Sigmoid colon (tissue), 4 donors: ENCODE measurements at regions not wholly inside any gene's neighbourhood (a gene's known extent, or its start where the extent isn't known, plus 50 kb on each side); places are given as distances from the start of the nearest gene placed in this dataset.

Experiments used
- CTCF ChIP-seq, 4 experiments: fragments of 450-650 bp in 3 of 4; fragments of 200-600 bp in 1 of 4; IDR thresholded peaks; one replicate each; pipeline ENCODE4 v1.5.1; 2016 to 2019; ENCODE audit warnings: antibody characterized with exemption in 4 of 4, mild to moderate bottlenecking in 3 of 4, moderate library complexity in 2 of 4
- POLR2A ChIP-seq, 2 donors: fragments of 450-650 bp; IDR thresholded peaks; one replicate each; pipeline ENCODE4 v1.6.1; 2016; ENCODE audit warnings: antibody characterized with exemption in 2 of 2, mild to moderate bottlenecking in 2 of 2, moderate library complexity in 2 of 2
- POLR2AphosphoS5 ChIP-seq, 4 donors: sonication (generic); formaldehyde crosslinking; IDR thresholded peaks; one replicate each; pipeline ENCODE4 v1.6.1; 2017; ENCODE audit warnings: antibody characterized with exemption in 4 of 4

GRCh38 chr16:87016046-87017035 lies 300.9 kb downstream of the C16orf95 start:
- no peak for TF ChIP-seq CTCF (IDR thresholded peaks at IDR 0.05)
- TF ChIP-seq POLR2A (IDR thresholded peaks at IDR 0.05) = no peak
- TF ChIP-seq POLR2AphosphoS5 (IDR thresholded peaks at IDR 0.05) = no peak
